Lung (tissue), 11 donors: ENCODE measurements at regions not wholly inside any gene's neighbourhood (a gene's known extent, or its start where the extent isn't known, plus 50 kb on each side); places are given as distances from the start of the nearest gene placed in this dataset.
"Not testable (repeated sequence)": the region's sequence is repeated elsewhere in the genome, so short reads cannot be mapped to it uniquely, and the experiment has no call there.

ENCODE experiments used
- ATAC-seq: fragments of 200-7000 bp; cut with Tn5 transposase; one replicate; pipeline ENCODE4 v1.9.1; 2020; ENCODE audit warnings: moderate number of reproducible peaks; ENCODE audit not compliant: insufficient read depth, low FRiP score
- DNase-seq, 3 donors: peaks; one replicate each; pipeline ENCODE4 v3.0.0-alpha.2; 2013 to 2017
- H3K27ac ChIP-seq, 2 donors: one replicate each; pipeline ENCODE4 v1.5.1; 2013; ENCODE audit warnings: mild to moderate bottlenecking in 2 of 2, moderate library complexity in 2 of 2, control low read depth in 1 of 2, inconsistent platforms in 1 of 2, low read depth in 1 of 2, low read length in 1 of 2
- H3K27me3 ChIP-seq, 3 donors: one replicate each; pipeline ENCODE4 v1.5.1; 2013; ENCODE audit warnings: low read length in 2 of 3; ENCODE audit not compliant: control insufficient read depth in 3 of 3, insufficient read depth in 3 of 3
- H3K36me3 ChIP-seq, 4 donors: one replicate each; pipeline ENCODE4 v1.5.1; 2013; ENCODE audit warnings: low read length in 4 of 4, mild to moderate bottlenecking in 1 of 4, moderate library complexity in 1 of 4; ENCODE audit not compliant: control insufficient read depth in 4 of 4, insufficient read depth in 4 of 4
- H3K4me1 ChIP-seq, 5 donors: one replicate each; pipeline ENCODE4 v1.5.1; 2013; ENCODE audit warnings: low read length in 5 of 5, mild to moderate bottlenecking in 2 of 5, moderate library complexity in 1 of 5; ENCODE audit not compliant: control insufficient read depth in 5 of 5, insufficient read depth in 5 of 5
- H3K4me3 ChIP-seq: one replicate; pipeline ENCODE4 v1.5.1; 2013; ENCODE audit warnings: mild to moderate bottlenecking, control low read depth, moderate library complexity
- H3K9ac ChIP-seq, 2 donors: one replicate each; pipeline ENCODE4 v1.5.1; 2013; ENCODE audit warnings: low read length in 2 of 2, control low read depth in 1 of 2; ENCODE audit not compliant: insufficient read depth in 1 of 2
- H3K9me3 ChIP-seq, 4 donors: one replicate each; pipeline ENCODE4 v1.5.1; 2013; ENCODE audit warnings: low read length in 3 of 4, mild to moderate bottlenecking in 1 of 4, moderate library complexity in 1 of 4; ENCODE audit not compliant: control insufficient read depth in 4 of 4, insufficient read depth in 3 of 4
- WGBS, 2 donors: extraction: QIAGEN DNeasy Blood & Tissue Kit; methylation state at CpG; one replicate each; pipeline ENCODE4 v1.1.7; 2013; 5-methylcytosine and 5-hydroxymethylcytosine counted together
- TF ChIP-seq, protein P1 (sequence below): IDR thresholded peaks from 2 replicates; pipeline ENCODE4 v1.5.1; 2012; ENCODE audit warnings: mild to moderate bottlenecking; ENCODE audit errors: control extremely low read depth, extremely low read depth
- donor health status: control.
- donor health status: control.
- donor health status: Bipolar disorder and iron deficiency.
- donor health status: healthy.
- donor health status: DM: yes; HTN: yes; CAD: no.

GRCh38 chr6:88499436-88499835 is 333.3 kb upstream of the CNR1 start:
- Histone ChIP-seq H3K4me3 (no peak overlapping the region), H3K36me3 (no peaks in the 10 kb centered on the region), H3K9me3 (peaks cover 0 to 3% (median 0%) of the 10 kb centered on the region in 4 donors), H3K4me1 (no peaks in the 10 kb centered on the region), H3K27me3 (no peaks in the 10 kb centered on the region), H3K27ac (no peak overlapping the region), H3K9ac (no peak overlapping the region)
- DNase-seq, result no peak
- TF ChIP-seq, protein P1, sequence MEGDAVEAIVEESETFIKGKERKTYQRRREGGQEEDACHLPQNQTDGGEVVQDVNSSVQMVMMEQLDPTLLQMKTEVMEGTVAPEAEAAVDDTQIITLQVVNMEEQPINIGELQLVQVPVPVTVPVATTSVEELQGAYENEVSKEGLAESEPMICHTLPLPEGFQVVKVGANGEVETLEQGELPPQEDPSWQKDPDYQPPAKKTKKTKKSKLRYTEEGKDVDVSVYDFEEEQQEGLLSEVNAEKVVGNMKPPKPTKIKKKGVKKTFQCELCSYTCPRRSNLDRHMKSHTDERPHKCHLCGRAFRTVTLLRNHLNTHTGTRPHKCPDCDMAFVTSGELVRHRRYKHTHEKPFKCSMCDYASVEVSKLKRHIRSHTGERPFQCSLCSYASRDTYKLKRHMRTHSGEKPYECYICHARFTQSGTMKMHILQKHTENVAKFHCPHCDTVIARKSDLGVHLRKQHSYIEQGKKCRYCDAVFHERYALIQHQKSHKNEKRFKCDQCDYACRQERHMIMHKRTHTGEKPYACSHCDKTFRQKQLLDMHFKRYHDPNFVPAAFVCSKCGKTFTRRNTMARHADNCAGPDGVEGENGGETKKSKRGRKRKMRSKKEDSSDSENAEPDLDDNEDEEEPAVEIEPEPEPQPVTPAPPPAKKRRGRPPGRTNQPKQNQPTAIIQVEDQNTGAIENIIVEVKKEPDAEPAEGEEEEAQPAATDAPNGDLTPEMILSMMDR, result no peak
- WGBS, 2 donors, result 87 to 89% methylated on average over 3 of the region's 3 CpGs
- no peak for ATAC-seq

GRCh38 chr6:88497403-88497802 is 331.3 kb upstream of the CNR1 start:
- not testable (repeated sequence) for H3K4me1 ChIP-seq, H3K9ac ChIP-seq, H3K27me3 ChIP-seq, ATAC-seq, H3K36me3 ChIP-seq, DNase-seq, H3K9me3 ChIP-seq, H3K27ac ChIP-seq, H3K4me3 ChIP-seq
- 42 to 56% methylated on average over 8 of the region's 8 CpGs for WGBS, 2 donors

GRCh38 chr6:88494401-88495140 is 328.4 kb upstream of the CNR1 start:
- TF ChIP-seq, protein P1, result no peak
- H3K4me1 ChIP-seq, result no peaks in the 10 kb centered on the region
- no peak for DNase-seq
- H3K36me3 ChIP-seq, result no peaks in the 10 kb centered on the region
- no peak overlapping the region for H3K9ac ChIP-seq
- no peak overlapping the region for H3K4me3 ChIP-seq
- no peak overlapping the region for H3K27ac ChIP-seq
- no peak for ATAC-seq
- H3K9me3 ChIP-seq, result peaks cover 0 to 3% (median 0%) of the 10 kb centered on the region in 4 donors
- no peaks in the 10 kb centered on the region for H3K27me3 ChIP-seq
- 67 to 83% methylated on average over 3 of the region's 3 CpGs for WGBS, 2 donors

- H3K27ac ChIP-seq, result no peak overlapping the region
- WGBS, 2 donors, result 86 to 97% methylated on average over 2 of the region's 2 CpGs
- peaks cover 0 to 1% (median 0%) of the 10 kb centered on the region in 4 donors for H3K9me3 ChIP-seq
- no peaks in the 10 kb centered on the region for H3K4me1 ChIP-seq
- ATAC-seq (no peak), DNase-seq (no peak)
- no peaks in the 10 kb centered on the region for H3K27me3 ChIP-seq
- H3K36me3 ChIP-seq, result no peaks in the 10 kb centered on the region
- TF ChIP-seq, protein P1, result no peak
- H3K4me3 ChIP-seq, result no peak overlapping the region
- H3K9ac ChIP-seq, result no peak overlapping the region
These were observed 327.6 kb upstream of the CNR1 start for GRCh38 chr6:88493717-88494116.
